HT1080 (cell line): ENCODE measurements at regions not wholly inside any gene's neighbourhood (a gene's known extent, or its start where the extent isn't known, plus 50 kb on each side); places are given as distances from the start of the nearest gene placed in this dataset.
A peak's percentile ranks its signal among the peaks of the same experiment; 100 is the strongest.
"Not testable (repeated sequence)": the region's sequence is repeated elsewhere in the genome, so short reads cannot be mapped to it uniquely, and the experiment has no call there.

Source experiments
- DNase-seq: peaks from one replicate; pipeline ENCODE4 v3.0.0-alpha.2; 2015; ENCODE audit warnings: low read depth

DNA sequence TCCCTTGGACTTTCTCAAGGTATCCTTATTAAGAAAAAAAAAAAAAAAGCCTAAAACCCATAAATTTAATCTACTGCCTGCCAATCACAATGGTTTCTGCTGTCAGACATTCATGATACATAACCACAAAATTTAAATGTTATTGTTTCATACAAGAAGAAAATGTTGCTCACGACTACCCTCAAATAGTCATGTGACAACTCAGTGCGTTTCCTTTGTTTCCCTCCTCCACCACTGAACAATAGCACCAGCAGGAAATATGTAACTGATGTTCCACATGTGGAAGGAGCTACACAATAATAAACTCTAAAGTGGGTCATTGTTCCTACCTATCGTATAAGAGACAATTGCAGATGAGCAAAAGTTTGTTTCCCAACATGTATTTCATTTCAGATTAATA, 244.1 kb upstream of the EDNRA start:
- DNase-seq = no peak

DNA sequence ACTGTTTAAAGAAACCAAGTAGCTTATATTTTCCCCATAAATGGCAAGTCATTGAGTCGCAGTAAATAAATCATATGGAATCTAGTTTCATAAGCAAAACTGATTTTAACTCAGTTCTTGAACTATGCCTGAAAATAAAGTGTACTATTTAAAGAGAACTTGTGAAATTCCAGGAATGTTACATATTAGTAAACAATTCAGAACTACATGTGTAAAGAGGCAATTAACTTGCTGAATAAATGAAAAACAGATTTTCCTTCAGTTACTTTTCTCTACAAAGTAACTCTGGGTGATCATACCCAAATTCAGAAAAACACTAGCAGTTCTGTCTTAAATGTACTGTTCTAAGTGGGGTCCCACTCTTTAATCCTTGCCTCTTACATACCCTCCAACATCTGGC, 236.1 kb upstream of the EDNRA start:
- no peak for DNase-seq

- DNase-seq = no peak
These were observed 234.8 kb upstream of the EDNRA start for GRCh38 chr4:147246096-147246495.

GRCh38 chr4:147246528-147246927, 234.4 kb upstream of the EDNRA start:
- not testable (repeated sequence) for DNase-seq

GRCh38 chr4:147247579-147247978, 233.3 kb upstream of the EDNRA start:
- DNase-seq = peak; percentile 2

DNA sequence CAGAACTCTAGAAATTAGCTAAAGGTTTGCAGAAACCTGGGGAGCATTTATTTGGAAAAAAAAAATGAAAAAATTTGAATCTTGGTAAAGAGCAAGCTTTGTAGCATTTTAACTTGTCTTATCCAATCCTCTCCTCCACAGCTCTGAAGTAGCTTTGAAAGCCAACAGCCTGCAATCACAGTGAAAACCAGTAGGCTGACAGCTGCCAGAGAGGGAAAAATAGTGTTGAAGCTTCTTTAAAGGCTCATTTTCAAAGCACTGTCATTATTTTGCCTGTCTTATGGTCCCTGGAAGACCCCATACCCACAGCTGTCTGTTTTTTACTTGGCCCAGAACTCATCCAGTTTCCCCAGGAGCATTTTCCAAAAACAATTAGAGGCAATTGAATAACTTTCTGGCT, 230.8 kb upstream of the EDNRA start:
- no peak for DNase-seq

DNA sequence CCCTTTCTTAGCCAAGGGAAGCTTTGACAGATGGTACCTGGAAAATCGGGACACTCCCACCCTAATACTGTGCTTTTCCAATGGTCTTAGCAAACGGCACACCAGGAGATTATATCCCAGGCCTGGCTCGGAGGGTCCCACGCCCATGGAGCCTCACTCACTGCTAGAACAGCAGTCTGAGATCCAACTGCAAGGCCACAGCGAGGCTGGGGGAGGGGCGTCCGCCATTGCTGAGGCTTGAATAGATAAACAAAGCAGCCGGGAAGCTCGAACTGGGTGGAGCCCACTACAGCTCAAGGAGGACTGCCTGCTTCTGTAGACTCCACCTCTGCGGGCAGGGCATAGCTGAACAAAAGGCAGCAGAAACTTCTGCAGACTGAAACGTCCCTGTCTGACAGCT, 225.6 kb upstream of the EDNRA start:
- DNase-seq = not testable (repeated sequence)

DNA sequence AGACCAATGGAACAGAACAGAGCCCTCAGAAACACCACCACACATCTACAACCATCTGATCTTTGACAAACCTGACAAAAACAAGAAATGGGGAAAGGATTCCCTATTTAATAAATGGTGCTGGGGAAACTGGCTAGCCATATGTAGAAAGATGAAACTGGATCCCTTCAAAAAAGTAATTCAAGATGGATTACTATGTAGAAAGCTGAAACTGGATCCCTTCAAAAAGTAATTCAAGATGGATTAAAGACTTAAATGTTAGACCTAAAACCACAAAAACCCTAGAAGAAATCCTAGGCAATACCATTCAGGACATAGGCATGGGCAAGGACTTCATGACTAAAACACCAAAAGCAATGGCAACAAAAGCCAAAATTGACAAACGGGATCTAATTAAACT, 221.6 kb upstream of the EDNRA start:
- not testable (repeated sequence) for DNase-seq

- no peak for DNase-seq
These were observed 196.6 kb upstream of the EDNRA start for GRCh38 chr4:147284256-147284835.

DNA sequence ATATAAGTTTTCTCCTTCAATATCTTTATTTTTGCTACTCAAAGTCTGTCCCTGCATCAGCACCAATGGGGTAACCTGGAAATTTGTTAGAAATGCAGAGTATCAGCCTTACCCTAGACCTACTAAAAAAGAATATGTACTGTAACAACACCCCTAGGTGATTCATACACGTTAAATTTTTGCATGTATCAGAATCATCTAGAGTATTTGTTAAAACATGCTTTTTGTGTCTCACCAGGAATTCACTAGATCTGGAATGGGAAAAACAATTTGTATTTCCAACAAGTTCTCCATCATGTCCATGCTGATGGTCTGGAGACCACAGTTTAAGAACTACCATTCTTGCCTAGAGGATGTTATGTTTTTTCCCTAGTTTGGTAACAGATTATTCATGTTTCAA, 196.0 kb upstream of the EDNRA start:
- no peak for DNase-seq

DNA sequence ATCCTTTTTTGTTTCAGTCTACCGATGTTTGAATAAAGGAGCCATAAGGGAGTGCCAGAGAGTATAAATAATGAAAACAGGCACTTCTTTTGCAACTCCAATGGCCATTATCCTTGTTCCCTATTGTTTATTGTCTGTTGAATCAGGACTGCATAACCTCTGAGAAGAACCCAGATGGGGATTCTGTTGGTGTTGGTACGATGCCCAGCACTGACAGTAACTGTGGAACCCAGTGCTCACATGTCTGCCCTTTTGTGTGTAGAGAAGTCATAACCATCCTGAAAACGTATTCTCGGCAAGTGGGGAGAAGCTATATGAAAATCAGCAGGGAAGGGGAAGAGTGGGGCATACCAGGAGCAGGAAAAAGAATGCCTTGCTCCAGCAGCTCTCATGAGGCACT, 195.1 kb upstream of the EDNRA start:
- no peak for DNase-seq

- peak; percentile 20 for DNase-seq
These were observed 193.9 kb upstream of the EDNRA start for GRCh38 chr4:147286846-147287587.

- DNase-seq = no peak
These were observed 193.4 kb upstream of the EDNRA start for GRCh38 chr4:147287588-147287890.

DNA sequence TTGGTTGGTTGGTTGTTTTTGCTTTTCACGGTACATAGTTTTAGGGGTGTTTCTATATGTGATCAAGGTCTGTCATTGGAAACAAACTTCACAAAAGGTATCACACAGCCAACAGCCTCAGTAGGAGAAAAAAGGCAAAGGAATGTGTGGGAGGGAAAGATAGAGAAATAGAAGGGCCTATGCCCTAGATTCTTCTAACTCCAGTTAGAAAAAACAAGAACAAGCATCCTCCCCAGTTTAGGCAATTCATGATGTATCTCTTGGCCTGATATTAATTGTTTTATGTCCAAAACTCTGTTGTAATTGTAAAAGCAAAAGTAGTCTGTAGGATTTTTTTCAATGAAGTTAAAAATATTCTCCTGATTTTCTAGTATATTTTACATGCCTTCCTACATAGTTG, 192.4 kb upstream of the EDNRA start:
- no peak for DNase-seq

GRCh38 chr4:147289181-147289580, 191.7 kb upstream of the EDNRA start:
- DNase-seq = peak; percentile 10

DNA sequence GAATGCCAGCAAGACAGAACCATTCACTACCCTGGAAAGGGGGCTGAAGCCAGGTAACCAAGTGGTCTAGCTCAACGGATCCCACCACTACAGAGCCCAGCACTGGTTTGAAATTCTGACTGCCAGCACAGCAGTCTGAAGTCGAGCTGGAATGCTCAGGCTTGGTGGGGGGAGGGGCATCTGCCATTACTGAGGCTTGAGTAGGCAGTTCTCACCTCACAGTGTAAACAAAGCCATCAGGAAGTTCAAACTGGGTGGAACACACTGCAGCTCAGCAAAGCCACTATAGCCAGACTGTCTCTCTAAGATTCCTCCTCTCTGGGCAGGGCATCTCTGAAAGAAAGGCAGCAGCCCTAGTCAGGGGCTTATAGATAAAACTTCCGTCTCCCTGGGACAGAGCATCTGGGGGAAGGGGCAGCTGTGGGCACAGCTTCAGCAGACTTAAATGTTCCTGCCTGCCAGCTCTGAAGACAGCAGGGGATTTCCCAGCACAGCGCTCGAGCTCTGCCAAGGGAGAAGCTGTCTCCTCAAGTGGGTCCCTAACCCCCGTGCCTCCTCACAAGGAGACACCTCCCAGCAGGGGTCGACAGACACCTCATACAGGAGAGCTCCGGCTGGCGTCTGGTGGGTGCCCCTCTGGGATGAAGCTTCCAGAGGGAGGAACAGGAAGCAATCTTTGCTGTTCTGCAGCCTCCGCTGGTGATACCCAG, 188.1 kb upstream of the EDNRA start:
- peak; percentile 6 for DNase-seq

DNA sequence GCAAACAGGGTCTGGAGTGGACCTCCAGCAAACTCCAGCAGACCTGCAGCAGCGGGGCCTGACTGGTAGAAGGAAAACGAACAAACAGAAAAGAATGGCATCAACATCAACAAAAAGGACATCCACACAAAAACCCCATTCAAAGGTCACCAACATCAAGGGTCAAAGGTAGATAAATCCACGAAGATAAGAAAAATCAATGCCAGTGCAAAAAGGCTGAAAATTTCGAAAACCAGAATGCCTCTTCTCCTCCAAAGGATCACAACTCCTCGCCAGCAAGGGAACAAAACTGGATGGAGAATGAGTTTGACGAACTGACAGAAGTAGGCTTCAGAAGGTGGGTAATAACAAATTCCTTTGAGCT, 187.6 kb upstream of the EDNRA start:
- not testable (repeated sequence) for DNase-seq

GRCh38 chr4:147299205-147299604, 181.7 kb upstream of the EDNRA start:
- DNase-seq = peak; percentile 53

GRCh38 chr4:147303174-147303872, 177.6 kb upstream of the EDNRA start:
- DNase-seq = no peak

- no peak for DNase-seq
These were observed 177.0 kb upstream of the EDNRA start for GRCh38 chr4:147303873-147304229.

GRCh38 chr4:147307896-147308674, 172.8 kb upstream of the EDNRA start:
- DNase-seq = no peak

GRCh38 chr4:147309434-147309833, 171.5 kb upstream of the EDNRA start:
- no peak for DNase-seq
